IPS DF 4.7 (cell line): ENCODE measurements at regions not wholly inside any gene's neighbourhood (a gene's known extent, or its start where the extent isn't known, plus 50 kb on each side); places are given as distances from the start of the nearest gene placed in this dataset.

ENCODE experiments used
- DNase-seq: peaks from one replicate; pipeline ENCODE4 v3.0.0-alpha.2; 2013; ENCODE audit warnings: low spot score; ENCODE audit errors: extremely low read depth

DNA sequence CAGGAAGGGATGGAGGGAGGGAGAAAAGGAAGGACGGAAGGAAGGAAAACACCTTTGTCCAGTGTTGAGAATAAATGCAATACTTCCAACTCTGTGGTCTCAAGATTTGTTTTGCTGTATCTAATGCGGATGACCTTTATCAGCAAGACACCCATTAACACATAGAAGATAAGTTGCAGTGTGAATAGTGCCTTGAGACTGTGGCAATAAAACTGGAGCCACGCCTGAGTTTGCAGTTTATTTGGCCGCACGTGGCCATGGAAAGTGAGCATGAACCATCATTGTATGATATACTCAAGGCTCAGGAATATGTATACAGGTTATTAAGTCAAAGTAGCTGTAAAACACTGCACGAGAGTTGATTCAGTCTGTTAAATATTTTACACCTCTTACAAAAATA, 113.6 kb upstream of the EEA1 start:
- DNase-seq: no peak

DNA sequence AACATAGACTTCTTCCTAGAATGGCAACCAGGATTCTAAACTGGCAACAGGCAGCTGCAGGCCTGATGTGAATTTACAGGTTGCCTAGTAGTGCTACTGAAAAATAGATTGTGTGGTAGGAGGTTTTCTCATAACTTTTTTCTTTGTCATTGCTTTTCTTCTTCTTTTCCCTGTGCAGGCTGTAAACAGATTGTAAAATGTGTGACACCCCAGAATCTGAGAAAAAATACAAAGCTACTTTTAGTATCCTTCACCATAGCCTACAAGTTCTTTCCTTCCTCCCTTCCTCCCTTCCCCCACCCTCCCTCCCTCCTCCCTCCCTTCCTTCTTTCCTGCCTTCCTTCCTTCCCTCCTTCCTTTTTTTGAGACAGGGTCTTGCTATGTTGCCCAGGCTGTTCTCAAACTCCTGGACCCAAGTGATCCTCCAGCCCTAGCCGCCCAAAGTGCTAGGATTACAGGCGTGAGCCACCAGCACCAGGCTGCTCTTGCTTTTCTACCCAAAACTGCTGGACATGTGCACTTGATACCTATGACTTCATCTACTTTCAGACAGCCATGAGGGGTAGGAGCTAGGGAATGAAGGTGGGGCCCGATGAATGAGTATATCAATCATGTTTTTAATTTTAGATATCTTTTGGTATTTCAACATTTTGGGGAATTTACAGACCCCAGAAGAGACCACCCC, 114.2 kb upstream of the EEA1 start:
- no peak for DNase-seq

DNA sequence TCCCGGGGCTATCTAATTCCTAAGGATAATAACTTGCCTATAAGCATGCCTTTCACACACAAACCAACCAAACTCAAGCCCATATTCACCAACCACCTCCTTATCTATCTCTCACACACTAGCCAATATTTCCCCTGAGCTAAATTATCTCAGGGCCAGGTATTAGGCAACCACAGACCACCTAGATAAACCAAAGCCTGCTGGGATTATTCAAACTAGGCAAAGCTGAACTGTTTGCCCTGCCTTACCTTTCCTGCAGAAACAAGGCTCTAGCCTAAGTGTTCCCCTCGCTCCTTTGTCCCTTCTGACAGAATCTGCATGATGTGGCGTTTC, 114.7 kb upstream of the EEA1 start:
- DNase-seq: no peak

DNA sequence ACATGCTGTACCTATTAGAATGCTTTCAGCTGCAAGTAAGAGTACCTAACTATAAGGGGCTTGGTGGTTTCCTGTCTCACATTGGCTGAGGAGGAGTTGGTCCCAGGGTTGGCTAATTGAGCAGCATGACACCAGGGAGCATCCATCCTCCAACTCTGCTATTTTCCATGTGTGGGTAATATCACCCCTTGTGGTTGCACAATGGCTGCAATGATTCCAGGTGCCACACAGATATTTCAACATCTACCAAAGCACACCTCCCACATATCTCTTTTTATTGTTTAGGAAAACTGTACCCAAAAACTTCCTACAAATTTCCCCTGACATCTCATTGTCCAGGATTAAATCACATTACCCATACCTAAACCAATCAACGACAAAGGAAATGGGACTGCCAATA, 118.0 kb upstream of the EEA1 start:
- DNase-seq: no peak

DNA sequence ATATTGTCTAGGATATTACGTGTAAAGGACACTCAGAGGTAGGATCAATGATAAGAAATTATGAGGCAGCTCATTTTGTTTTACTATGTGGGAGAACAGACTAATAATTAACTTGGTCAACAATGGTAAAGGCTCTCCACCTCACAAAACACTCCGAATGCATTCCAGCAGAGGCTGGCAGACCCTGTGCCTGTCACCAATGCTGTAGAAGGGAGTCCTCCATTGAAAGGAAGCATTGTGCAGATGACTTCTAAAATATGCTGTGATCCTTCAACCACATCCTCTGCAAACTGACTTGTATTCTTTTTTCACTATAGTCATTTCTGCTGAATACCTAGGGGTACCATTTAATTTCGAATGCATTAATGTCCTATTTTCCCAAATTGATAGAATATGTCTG, 119.6 kb upstream of the EEA1 start:
- DNase-seq: no peak

DNA sequence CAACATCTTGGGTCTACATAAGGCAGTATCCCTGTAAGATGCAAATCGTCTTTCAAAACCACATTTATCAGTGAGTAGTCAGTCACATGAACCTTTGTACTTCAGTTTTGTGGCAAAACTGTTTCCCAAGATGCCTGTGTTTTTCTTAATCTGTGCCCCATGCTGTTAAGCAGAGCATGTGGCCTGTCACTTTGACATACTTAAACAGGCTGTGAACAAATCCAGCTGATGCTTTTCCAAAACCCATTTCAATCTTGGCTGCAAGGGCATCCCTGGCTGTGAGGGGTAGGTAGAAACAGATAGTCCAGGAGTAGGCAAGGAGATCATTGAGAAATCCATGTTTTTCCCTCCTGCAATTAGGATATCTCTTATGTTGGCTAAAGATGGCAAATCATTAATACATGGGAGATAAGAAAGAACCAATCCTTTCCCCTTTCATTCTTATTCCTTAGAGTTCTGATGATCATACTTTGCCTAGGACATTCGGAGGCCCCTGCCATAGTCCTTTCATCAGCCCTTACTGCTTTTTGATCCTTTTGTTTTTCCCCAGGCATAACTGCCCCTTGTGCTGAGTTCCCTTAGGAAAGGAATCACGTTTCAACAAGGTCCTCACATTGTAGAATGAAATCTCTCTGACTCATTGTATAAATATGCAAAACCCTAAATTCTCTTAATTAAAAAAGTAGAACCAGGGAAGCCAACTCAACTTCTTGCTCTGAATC, 121.1 kb upstream of the EEA1 start:
- DNase-seq: no peak

DNA sequence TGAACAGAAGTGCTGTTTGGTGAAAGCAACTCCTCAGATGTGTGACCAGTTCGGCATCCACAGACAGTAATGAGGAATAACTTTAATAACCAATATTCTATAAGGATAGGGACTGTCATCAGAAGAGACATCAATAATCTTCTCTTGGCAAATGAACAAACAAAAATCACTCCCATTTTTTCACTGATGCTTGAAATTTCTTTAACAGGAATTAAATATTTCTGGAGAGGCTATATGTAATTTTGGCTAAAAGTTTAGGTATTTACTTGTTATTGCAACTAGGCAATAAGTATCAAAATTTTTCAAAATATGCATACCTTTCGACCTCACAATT, 121.6 kb upstream of the EEA1 start:
- DNase-seq: no peak

DNA sequence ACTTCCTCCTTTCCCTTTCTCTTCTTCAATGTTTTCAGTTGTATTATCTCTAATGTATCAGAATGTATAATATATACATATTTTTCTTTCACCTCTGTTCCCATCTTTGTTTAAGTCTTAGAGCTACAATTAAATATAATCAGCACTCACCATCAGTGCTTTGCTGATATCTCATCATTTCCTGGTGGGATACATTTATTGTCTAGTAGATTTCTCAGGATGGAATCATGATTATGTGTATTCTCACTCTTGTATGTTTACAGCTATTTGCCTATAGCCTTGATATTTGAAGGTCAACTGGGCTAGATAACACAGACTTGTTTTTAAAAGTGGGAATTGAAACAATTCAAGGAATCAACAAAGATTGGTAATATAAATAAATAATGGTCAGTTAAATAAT, 124.9 kb upstream of the EEA1 start:
- no peak for DNase-seq

DNA sequence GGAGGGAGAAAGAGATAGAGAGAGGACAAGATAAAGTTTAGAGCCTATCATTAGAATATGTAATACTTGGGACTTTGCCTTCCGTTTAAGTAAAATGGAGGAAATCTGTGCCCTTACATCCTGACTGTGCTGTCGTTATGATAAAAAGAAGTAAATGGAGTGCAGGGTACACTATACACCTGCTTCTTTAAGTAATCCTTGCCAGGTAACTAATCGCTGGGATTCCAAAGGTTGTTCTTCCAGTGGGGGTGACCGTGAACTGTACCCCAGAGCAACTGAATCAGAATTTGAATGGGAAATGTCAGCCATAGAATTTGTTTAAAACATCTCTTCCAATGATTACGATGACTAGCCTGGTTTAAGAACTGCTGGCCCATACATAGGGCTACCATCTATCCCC, 126.1 kb upstream of the EEA1 start:
- no peak for DNase-seq

DNA sequence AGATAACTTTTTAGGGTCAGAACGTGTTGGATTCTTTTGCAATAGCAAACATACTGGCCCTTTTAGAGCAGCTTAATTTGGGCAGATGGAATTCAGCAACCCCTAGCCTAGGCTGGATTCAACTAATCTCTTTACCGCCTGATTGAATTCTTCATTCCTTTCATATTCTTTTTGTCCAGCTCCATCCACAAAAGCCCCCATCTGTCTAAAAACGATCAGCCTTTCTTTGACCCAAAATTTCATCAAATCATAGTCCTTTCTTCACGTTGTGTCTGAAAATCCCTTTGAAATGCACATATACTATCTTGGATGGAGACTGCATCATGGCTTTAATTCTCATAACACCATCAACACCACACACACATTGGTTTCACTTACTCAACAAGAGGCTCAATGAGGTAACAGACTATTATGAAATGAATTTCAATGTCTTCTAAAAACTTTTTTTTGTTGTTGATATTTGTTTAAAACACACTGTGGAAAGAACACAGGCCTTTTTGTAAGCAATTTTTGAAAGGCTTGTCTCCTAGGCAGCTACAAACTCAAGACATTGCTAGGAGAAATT, 128.0 kb upstream of the EEA1 start:
- no peak for DNase-seq

DNA sequence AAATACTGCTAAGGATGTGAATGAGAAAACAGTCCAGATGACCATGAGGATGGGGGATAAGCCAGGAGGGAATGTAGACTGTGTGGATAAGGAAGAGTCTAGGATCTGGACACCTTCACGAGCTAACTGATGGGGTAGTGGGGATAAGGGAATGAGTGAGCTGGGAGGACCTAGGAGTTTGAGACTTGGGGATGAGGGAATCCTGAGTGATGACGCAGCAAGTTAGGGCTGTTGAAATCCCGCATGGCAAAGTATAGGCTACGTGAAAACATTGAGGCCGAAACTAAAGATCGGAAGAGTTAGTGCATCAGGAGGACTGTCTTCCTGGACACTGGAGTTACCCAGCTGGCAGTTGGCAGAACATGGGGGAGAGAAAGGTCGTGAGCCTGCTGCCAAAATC, 129.2 kb upstream of the EEA1 start:
- no peak for DNase-seq

DNA sequence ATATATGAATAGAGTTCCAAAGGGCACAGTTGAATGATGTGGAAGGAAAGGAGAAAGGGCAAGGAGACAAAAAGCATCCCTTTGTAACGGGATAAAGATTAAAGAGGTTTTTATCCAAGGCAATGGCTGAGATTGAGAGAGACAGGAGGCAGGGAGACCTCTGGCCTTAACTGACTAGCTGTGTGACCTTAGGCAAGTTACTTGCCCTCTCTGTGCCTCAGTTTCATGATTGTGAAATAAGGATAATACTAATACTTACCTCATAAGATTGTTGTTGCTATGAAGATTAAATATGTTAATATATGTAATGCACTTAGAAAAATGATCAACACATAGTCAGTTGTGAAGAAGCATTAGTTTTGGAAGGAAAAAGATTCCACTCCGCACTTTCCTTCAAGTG, 130.2 kb upstream of the EEA1 start:
- DNase-seq: no peak

DNA sequence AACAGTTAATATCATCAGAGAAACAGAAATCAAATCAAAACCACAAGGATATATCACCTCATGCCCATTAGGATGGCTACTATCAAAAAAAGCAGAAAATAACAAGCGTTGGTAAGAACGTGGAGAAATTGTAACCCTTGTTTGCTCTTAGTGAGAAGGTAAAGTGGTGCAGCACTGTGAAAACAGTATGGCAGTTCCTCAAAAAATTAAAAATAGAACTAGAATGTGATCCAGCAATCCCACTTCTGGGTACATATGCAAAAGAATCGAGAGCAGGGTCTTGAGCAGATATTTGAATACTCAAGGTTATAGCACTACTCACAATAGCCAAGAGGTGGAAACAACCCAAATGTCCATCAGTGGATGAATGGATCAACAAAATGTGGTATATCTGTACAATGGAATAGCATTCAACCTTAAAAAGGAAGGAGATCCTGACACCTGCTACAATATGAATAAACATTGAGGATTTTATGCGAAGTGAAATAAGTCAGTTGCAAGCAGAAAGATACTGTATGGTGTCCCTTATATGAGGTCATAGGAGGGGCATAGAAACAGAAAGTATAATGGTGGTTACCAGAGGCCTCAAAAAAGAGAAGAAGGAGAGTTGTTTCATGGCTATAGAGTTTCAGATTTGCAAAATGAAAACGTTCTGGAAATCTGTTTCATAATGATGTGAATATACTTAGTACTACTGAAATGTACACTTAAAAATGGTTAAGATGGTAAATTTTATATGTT, 131.0 kb upstream of the EEA1 start:
- no peak for DNase-seq

DNA sequence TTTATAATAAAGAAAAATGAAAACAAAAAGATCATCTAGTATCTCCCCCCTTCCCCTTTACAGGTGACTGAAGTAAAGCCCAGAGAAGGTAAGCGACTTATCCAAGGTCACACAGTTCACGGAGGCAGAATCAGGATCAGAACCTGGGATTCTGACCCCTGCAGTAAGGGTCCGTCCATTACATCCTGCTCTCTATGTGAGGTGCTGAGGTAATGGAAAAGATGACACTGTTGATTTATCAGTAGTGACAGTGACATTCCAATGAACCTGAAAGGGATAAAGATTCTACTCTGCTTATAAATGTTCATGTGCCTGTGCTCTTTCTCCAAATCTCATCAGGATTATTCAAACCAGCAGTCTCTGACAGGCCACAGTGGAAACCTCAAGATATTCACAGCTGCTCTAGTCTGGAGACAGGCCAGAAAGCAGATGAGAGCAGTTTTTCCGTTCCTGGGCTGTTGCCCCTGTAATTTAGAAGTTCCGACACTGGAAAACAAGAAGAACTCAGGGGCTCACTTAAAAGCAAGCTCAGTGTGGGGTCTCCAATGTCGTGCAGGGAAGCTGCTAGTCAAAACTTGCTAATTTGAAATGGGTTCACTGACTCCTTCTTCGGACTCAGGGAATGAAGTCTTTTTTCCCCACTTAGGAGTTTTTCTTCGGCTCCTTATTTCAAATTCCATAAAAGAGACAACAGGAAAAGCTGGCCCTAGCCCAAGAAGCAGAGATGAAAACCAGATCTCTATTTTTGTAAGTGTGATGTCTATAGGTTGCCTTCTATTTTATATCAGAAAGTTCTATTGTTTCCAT, 131.8 kb upstream of the EEA1 start:
- DNase-seq: no peak

DNA sequence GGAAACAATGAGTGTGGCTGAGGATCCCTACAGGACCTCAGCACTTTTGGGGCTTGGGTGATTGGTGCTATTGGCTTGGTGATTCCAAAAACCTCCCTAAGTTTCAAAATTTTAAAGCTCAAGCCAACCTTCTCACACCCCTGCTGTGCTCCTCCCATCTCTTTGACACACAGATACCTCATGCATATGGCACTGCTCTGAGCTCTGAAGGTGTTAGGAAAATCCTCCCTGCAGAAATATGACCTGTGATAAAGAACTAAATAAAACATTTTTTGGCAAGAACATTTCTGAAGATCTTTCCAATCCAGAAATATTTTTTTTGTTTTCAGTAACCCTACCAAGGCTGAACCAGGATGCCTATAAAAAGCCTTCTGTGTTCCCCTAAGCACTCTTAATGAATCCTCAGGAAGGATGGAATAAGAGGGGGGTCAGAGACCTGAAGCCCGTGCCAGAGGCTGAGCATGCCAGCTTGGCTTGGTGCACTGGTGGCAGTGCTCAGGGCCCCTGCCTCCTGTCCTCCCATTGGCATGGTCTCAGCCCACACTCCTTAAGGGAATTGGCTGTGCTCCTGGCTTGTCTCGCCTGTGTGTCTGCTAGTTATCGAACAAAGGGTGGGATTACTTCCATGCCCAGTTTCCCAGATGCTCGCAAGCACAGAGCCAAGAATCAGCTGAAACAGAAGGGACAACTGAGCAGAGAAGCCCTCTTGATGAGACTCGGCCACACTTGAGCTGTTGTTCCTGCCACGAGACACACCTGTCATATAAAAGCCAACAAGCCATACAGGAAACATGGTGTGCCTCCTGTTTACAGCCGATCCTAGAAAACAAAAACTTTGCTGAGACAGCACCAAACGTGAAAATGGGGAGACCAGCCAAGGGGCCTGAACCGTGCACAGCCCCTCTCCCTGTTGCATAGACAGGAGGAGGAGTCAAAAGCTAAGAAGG, 132.7 kb upstream of the EEA1 start:
- DNase-seq: no peak

DNA sequence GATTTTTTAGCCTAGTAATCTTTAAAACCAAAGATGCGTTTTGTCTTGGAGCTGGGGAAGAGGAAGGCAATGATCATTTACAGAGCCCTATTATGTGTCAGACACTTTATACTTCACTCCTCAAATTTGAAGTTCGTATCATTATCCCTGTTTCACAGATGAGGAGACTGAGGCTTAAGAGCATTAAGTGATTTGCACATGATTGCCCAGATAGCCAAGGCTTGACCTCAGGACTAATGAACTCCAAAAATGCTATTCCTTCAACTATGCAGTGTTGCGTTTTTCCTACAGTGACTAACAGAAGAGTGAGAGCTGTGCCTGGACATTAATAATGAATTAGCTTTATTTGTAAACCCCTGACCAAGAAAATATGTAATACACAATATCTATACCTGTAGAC, 136.8 kb upstream of the EEA1 start:
- DNase-seq: no peak

DNA sequence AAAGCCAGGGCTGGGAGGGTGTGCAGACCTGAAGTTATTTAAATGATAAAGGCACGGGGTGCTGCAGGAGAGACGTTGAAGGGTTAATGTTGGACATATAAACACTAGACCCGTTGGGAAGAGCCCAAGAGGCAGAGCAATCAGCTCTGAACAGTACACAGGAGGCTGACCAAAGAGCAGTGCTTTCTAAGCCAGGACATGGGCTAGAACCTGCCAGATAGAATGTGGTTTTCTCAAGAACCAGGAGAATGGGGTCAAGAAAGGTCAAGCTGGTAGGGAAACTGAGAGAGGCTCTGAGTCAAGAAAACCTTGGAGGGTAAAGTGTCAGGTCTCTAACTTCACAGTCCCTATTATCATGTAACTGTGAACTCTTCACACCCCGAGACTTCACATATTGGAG, 143.2 kb upstream of the EEA1 start:
- DNase-seq: no peak

DNA sequence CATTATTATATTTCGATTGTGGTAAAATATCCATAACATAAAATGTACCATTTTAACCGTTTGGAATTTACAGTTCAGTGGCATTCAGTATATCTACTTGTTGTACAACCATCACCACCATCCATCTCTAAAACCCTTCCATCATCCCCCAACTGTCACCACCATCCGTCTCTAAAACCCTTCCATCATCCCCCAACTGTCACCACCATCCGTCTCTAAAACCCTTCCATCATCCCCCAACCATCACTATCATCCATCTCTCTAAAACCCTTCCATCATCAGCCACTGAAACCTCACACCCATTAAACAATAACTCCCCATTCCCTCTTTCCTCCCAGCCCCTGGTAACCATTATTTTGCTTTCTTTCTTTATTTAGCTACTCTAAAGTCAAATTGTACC, 144.2 kb upstream of the EEA1 start:
- DNase-seq: no peak

DNA sequence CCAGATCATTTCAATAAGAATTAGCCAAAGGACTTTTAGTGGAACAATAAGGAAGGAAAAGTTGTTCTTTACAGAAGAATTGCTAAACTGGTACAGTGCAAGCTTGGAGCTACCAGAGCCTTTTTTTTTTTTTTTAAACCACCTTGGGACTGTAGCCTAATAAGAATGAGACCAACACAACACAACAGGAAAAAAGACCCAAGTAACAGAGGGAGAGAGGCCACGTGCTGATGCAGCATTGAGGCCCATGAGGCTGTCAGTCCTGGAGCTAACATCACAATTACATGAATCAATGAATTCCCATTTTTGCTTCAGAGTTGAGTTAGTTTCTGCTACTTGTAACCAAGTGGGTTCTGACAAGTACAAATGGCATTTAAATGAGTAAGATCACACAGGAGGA, 149.0 kb upstream of the EEA1 start:
- no peak for DNase-seq

DNA sequence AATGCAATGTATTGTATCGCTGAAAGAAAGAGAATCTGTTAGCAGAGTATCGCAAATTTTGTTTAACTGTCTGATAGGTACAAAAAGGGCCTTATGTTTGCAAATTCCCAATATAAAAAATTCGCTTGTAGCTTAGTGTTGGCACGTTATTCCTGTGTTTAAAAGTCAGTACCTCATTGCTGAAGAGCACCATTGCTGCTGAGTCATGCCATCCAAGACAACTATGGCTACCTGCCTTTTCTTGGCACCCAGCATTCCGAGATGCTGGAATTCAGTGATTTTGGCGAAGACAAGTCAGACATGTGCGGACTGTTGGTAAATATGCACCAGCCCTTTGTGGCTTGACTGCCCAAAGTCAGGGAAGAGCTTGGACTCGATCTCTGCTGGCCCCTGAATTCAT, 149.5 kb upstream of the EEA1 start:
- DNase-seq: no peak

DNA sequence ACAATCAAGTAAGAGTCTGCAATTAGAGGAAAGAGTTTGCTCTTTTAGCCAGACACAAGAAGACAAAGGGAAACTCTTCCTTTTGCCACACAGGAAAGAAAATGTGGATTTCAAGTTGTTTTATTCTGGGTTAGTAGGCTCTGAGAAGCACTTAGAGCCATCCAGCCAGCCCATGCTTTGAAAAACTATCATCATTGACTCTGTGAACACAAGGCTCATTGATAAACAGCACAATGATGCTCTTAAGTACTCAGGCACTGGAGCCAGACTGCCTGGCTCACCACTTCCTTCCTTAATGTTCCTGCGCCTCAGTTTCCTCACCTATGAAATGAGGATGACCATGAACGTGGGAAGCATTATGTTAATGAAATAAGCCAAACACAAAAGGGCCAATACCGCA, 150.2 kb upstream of the EEA1 start:
- no peak for DNase-seq
